ENCODE measurements at regions not wholly inside any gene's neighbourhood (a gene's known extent, or its start where the extent isn't known, plus 50 kb on each side); places are given as distances from the start of the nearest gene placed in this dataset.

GRCh38 chrX:150197388-150197787 is 165.7 kb upstream of the MAMLD1 start:
- no peak overlapping the region for H3K27ac ChIP-seq
- H3K36me3 ChIP-seq (ENCODE audit: insufficient read depth in 1 of 2, low read depth in 1 of 2), result no peaks in the 10 kb centered on the region
- DNase-seq (no peak), ATAC-seq (no peak)
- TF ChIP-seq CTCF (IDR thresholded peaks at IDR 0.05), result no peak
- intact Hi-C loops (cut with DNase I), result no loop called here
- H3K9me3 ChIP-seq, result no peaks in the 10 kb centered on the region
- no peak overlapping the region for H3K4me3 ChIP-seq
- H3K27me3 ChIP-seq (ENCODE audit: insufficient read depth in 3 of 3, low read length in 2 of 3), result no peaks in the 10 kb centered on the region
- H3K4me1 ChIP-seq, result no peaks in the 10 kb centered on the region
- WGBS, 3 donors, result 81 to 96% (median 93%) methylated on average over 2 of the region's 2 CpGs

GRCh38 chrX:150198776-150199175 is 164.3 kb upstream of the MAMLD1 start:
- 66 to 86% (median 86%) methylated on average over 2 of the region's 2 CpGs for WGBS, 3 donors

GRCh38 chrX:150199181-150199580 is 163.9 kb upstream of the MAMLD1 start:
- intact Hi-C loops (cut with DNase I), result no loop called here
- H3K27me3 ChIP-seq (ENCODE audit: insufficient read depth in 3 of 3, low read length in 2 of 3), result no peaks in the 10 kb centered on the region
- TF ChIP-seq CTCF (IDR thresholded peaks at IDR 0.05), result no peak
- H3K36me3 ChIP-seq (ENCODE audit: insufficient read depth in 1 of 2, low read depth in 1 of 2), result no peaks in the 10 kb centered on the region
- 64 to 77% (median 73%) methylated on average over 5 of the region's 5 CpGs for WGBS, 3 donors
- no peak overlapping the region for H3K27ac ChIP-seq
- H3K4me3 ChIP-seq, result no peak overlapping the region
- H3K4me1 ChIP-seq, result no peaks in the 10 kb centered on the region
- no peak for ATAC-seq
- no peaks in the 10 kb centered on the region for H3K9me3 ChIP-seq
- DNase-seq, result no peak

More at GRCh38 chrX:150198776-150199175, 164.3 kb upstream of the MAMLD1 start:
- H3K36me3 ChIP-seq (ENCODE audit: insufficient read depth in 1 of 2, low read depth in 1 of 2), result no peaks in the 10 kb centered on the region
- no peak for TF ChIP-seq CTCF (IDR thresholded peaks at IDR 0.05)
- H3K4me3 ChIP-seq, result no peak overlapping the region
- no peak for ATAC-seq
- intact Hi-C loops (cut with DNase I), result no loop called here
- H3K4me1 ChIP-seq, result no peaks in the 10 kb centered on the region
- DNase-seq, result no peak
- H3K9me3 ChIP-seq, result no peaks in the 10 kb centered on the region
- H3K27me3 ChIP-seq (ENCODE audit: insufficient read depth in 3 of 3, low read length in 2 of 3), result no peaks in the 10 kb centered on the region
- no peak overlapping the region for H3K27ac ChIP-seq

GRCh38 chrX:150199803-150200202 is 163.3 kb upstream of the MAMLD1 start:
- H3K9me3 ChIP-seq, result no peaks in the 10 kb centered on the region
- no peak for TF ChIP-seq CTCF (IDR thresholded peaks at IDR 0.05)
- no peak overlapping the region for H3K4me3 ChIP-seq
- no peaks in the 10 kb centered on the region for H3K27me3 ChIP-seq (ENCODE audit: insufficient read depth in 3 of 3, low read length in 2 of 3)
- DNase-seq (no peak), ATAC-seq (no peak)
- intact Hi-C loops (cut with DNase I), result no loop called here
- WGBS, 3 donors, result 66 to 78% (median 70%) methylated on average over 3 of the region's 3 CpGs
- no peaks in the 10 kb centered on the region for H3K4me1 ChIP-seq
- no peak overlapping the region for H3K27ac ChIP-seq
- H3K36me3 ChIP-seq (ENCODE audit: insufficient read depth in 1 of 2, low read depth in 1 of 2), result no peaks in the 10 kb centered on the region

- ATAC-seq (no peak), DNase-seq (no peak)
- no peak for TF ChIP-seq CTCF (IDR thresholded peaks at IDR 0.05)
- 100% methylated on average over 2 of the region's 2 CpGs for WGBS, 3 donors
- H3K4me1 ChIP-seq, result no peaks in the 10 kb centered on the region
- peak overlapping the region; percentile 17 for H3K27ac ChIP-seq
- intact Hi-C loops (cut with DNase I), result no loop called here
- H3K27me3 ChIP-seq (ENCODE audit: insufficient read depth in 3 of 3, low read length in 2 of 3), result no peaks in the 10 kb centered on the region
- no peaks in the 10 kb centered on the region for H3K9me3 ChIP-seq
- no peaks in the 10 kb centered on the region for H3K36me3 ChIP-seq (ENCODE audit: insufficient read depth in 1 of 2, low read depth in 1 of 2)
- H3K4me3 ChIP-seq, result no peak overlapping the region
Measured at GRCh38 chrX:150200361-150200760, 162.8 kb upstream of the MAMLD1 start.
